ENCODE measurements at regions not wholly inside any gene's neighbourhood (a gene's known extent, or its start where the extent isn't known, plus 50 kb on each side); places are given as distances from the start of the nearest gene placed in this dataset.

DNA sequence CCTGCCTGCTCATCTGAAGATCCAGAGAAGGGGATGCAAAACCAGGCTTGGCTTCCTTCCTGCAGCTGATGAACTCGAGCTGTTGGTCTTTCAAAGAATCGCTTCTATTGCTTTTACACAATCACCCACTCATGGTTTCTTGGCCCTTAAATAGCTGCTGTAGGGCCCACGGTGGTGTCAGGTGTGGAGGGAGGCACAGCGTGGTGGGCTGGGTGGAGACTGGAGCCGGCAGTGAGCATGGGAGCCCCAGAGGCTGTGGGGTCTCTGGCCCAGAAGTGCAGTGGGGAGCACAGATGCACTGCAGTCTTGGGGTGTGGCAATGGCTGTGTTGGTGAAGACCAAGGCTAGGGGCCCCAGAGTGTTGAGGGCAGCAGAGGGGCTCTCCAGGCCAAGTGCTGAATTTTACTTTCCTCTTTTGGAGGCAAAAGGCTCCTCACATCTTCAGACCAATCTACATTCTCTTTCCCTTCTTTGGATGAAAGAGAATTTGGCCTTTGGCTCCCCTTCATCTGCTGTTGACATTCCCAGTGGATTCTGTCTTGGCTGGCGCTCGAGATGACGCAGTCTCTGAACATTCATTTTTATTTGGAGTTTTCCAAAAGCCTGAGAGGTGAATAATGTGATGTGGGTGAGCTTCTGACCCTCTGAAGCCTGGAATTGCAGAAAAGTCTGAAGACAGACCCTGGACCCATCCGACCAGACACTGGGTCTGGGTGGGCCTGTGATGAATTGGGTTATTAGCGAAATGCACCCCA lies 70.1 kb upstream of the ASB18 start:
- TF ChIP-seq, protein P1, sequence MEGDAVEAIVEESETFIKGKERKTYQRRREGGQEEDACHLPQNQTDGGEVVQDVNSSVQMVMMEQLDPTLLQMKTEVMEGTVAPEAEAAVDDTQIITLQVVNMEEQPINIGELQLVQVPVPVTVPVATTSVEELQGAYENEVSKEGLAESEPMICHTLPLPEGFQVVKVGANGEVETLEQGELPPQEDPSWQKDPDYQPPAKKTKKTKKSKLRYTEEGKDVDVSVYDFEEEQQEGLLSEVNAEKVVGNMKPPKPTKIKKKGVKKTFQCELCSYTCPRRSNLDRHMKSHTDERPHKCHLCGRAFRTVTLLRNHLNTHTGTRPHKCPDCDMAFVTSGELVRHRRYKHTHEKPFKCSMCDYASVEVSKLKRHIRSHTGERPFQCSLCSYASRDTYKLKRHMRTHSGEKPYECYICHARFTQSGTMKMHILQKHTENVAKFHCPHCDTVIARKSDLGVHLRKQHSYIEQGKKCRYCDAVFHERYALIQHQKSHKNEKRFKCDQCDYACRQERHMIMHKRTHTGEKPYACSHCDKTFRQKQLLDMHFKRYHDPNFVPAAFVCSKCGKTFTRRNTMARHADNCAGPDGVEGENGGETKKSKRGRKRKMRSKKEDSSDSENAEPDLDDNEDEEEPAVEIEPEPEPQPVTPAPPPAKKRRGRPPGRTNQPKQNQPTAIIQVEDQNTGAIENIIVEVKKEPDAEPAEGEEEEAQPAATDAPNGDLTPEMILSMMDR (IDR thresholded peaks at IDR 0.05; ENCODE audit: unreplicated experiment), result no peak
- H3K9me3 Mint-ChIP-seq (ENCODE audit: unreplicated experiment), result no peaks in the 10 kb centered on the region
- DNase-seq (ENCODE audit: low spot score), result no peak
- H3K36me3 Mint-ChIP-seq (ENCODE audit: low read depth, unreplicated experiment), result peaks cover 30% of the 10 kb centered on the region
- H3K4me1 Mint-ChIP-seq (ENCODE audit: unreplicated experiment), result peaks cover 35% of the 10 kb centered on the region
- H3K27ac Mint-ChIP-seq (ENCODE audit: unreplicated experiment), result peak overlapping the region; percentile 7
- peaks cover 17% of the 10 kb centered on the region for H3K27me3 Mint-ChIP-seq (ENCODE audit: unreplicated experiment)
- H3K4me3 Mint-ChIP-seq (ENCODE audit: unreplicated experiment), result no peak overlapping the region

DNA sequence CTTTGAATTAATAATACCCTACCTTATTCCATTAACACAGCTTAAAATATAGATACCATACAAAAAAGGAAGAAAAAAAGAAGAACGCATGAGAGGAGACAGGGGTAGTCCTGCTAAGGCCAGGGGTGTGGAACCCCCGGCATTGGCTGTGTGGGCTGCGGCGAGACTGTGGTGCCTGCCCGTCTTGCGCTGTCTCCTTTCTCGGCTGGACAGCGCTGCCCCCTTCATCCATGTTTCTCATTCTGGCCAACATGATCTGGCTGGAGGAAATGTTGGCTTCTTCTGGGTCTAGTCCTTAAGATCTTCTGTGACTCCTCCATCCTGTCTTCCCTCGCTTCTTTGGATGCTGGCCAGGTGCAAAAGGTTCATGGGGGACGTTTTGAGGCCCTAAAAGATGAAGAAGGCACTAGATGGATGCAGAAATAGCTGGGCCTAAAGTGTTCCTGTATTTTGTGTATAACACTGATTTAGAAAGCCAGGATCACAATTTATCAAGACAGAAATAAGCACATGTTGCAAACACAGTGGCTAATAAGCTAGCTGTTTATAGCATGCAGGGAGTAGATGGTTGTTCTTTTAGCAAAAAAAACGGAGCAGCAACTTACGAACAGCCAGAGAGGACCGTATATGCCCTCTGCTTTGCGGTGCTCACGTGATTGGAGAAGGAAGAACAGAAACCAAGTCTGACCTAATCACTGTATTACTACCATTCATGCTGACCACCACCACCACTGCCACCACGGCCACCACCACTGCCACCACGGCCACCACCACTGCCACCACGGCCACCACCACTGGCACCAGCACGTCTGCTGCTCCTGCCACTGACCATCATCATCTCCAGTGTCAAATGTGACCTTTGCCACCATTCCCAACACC lies 71.7 kb upstream of the ASB18 start:
- Mint-ChIP-seq H3K4me3 (ENCODE audit: unreplicated experiment) (peak overlapping the region; percentile 21), H3K27me3 (ENCODE audit: unreplicated experiment) (peaks cover 15% of the 10 kb centered on the region), H3K36me3 (ENCODE audit: low read depth, unreplicated experiment) (peaks cover 24% of the 10 kb centered on the region), H3K27ac (ENCODE audit: unreplicated experiment) (no peak overlapping the region), H3K9me3 (ENCODE audit: unreplicated experiment) (no peaks in the 10 kb centered on the region), H3K4me1 (ENCODE audit: unreplicated experiment) (peaks cover 50% of the 10 kb centered on the region)
- TF ChIP-seq, protein P1 (IDR thresholded peaks at IDR 0.05; ENCODE audit: unreplicated experiment), result no peak
- no peak for DNase-seq (ENCODE audit: low spot score)

DNA sequence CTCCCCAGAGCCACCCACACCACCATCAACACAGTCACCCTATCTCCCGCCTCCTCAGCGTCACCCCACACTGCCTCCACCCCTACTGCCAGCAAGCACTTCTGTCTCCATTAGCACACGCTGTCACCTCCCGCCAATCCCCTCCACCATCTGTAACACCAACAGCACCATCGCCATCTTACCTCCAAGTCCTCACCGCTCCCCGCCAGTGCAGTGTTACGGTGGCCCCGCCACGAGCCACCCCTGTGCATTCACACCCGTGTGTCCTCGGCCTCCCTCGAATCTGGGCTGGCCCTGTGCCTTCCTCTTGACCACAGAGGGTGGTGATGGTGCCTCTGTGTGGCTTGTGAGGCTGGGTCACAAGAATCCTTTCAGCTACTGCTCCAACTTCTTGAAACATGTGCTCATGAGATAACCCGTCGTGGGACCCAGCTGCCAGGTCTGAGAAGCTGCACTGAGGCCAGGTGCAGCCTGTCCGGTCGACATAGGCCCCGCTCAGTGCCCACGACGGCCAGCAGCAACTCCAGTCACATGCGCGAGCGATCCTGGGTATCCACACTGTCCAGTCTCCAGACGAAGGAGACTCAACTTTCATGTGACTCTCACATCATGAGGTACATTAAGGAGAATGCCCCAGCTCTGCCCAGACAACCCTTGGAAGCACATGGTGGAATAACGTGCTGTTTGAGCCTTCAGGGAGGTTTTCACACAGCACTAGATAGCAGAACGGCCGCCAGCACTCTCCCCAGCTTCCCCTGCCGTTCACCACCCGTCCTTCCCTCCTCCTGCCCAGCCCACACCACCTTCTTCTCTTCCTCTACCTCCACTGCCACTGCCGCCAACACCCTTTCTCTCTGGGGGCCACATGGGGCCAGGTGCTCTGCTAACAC lies 72.6 kb upstream of the ASB18 start:
- Mint-ChIP-seq H3K9me3 (ENCODE audit: unreplicated experiment) (no peaks in the 10 kb centered on the region), H3K36me3 (ENCODE audit: low read depth, unreplicated experiment) (peaks cover 29% of the 10 kb centered on the region), H3K27me3 (ENCODE audit: unreplicated experiment) (peaks cover 17% of the 10 kb centered on the region), H3K27ac (ENCODE audit: unreplicated experiment) (peak overlapping the region; percentile 30), H3K4me3 (ENCODE audit: unreplicated experiment) (peak overlapping the region; percentile 21), H3K4me1 (ENCODE audit: unreplicated experiment) (peaks cover 59% of the 10 kb centered on the region)
- no peak for DNase-seq (ENCODE audit: low spot score)
- TF ChIP-seq, protein P1 (IDR thresholded peaks at IDR 0.05; ENCODE audit: unreplicated experiment), result no peak

DNA sequence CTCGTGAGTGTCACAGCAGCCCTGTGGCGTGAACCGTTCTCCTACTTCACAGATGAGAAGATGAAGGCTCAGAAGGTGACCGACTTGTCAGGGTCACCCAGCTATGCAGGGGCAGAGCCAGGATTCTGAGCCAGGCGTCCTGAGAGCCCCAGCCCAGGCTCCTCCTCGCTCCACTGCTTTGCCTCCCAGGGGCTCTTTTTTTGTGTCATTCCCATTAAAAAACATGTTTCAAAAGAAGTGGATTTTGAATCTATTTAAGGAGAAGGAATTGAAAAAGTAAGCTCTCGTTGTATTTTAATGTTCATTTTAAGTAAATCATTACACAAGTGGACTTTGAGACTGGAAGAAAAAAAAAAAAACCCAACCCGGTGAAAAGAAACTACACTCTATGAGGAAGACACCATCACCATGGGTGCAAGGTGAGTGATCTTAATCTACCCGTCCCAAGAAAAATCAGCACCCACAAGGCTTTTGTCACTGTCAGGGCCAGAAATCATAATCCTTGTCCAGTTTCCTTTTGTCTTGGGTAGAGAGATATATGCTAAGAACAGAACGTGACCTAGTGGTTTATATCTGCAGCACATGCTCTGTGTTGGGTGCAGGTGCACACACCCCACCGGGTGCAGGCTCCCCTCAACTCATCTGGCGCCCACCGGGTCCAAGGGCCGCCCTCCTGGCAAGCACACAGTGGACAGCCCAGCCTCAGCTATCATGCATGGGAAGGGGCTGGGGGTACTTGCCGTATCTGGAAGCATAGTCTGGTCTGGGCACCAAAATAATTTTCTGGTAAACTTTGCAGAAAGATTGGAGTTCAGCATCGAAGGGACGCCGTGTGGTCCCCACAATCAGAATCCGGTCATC lies 73.5 kb upstream of the ASB18 start:
- peaks cover 29% of the 10 kb centered on the region for H3K36me3 Mint-ChIP-seq (ENCODE audit: low read depth, unreplicated experiment)
- DNase-seq (ENCODE audit: low spot score), result no peak
- peaks cover 17% of the 10 kb centered on the region for H3K27me3 Mint-ChIP-seq (ENCODE audit: unreplicated experiment)
- TF ChIP-seq, protein P1 (IDR thresholded peaks at IDR 0.05; ENCODE audit: unreplicated experiment), result no peak
- no peak overlapping the region for H3K4me3 Mint-ChIP-seq (ENCODE audit: unreplicated experiment)
- peaks cover 59% of the 10 kb centered on the region for H3K4me1 Mint-ChIP-seq (ENCODE audit: unreplicated experiment)
- H3K9me3 Mint-ChIP-seq (ENCODE audit: unreplicated experiment), result no peaks in the 10 kb centered on the region
- H3K27ac Mint-ChIP-seq (ENCODE audit: unreplicated experiment), result peak overlapping the region; percentile 98

Measured in endothelial cell (in vitro differentiated cells).